PC-3 (cell line): ENCODE measurements at regions not wholly inside any gene's neighbourhood (a gene's known extent, or its start where the extent isn't known, plus 50 kb on each side); places are given as distances from the start of the nearest gene placed in this dataset.

Source experiments
- CTCF ChIP-seq: fragments of 300-600 bp; sonication (generic); conservative IDR thresholded peaks from 2 replicates; pipeline ENCODE4 v1.5.1; 2017; ENCODE audit warnings: antibody characterized with exemption, low read depth, mild to moderate bottlenecking, low read length
- EZH2phosphoT487 ChIP-seq: fragments of 300-600 bp; sonication (generic); IDR thresholded peaks from 2 replicates; pipeline ENCODE4 v1.6.1; 2018; ENCODE audit warnings: mild to moderate bottlenecking, antibody characterized with exemption, low read length, borderline replicate concordance

GRCh38 chr4:63524764-63525163, 884.5 kb downstream of the TECRL start:
- TF ChIP-seq CTCF (no peak), EZH2phosphoT487 (no peak)
